RCC 7860 (cell line): ENCODE measurements at regions not wholly inside any gene's neighbourhood (a gene's known extent, or its start where the extent isn't known, plus 50 kb on each side); places are given as distances from the start of the nearest gene placed in this dataset.
"Not testable (repeated sequence)": the region's sequence is repeated elsewhere in the genome, so short reads cannot be mapped to it uniquely, and the experiment has no call there.

Experiments used
- DNase-seq: peaks from one replicate; pipeline ENCODE4 v3.0.0-alpha.2; 2015; ENCODE audit warnings: low spot score
- FAIRE-seq: peaks from 2 replicates; lab custom pipeline; 2012; peaks lifted over from hg19 to GRCh38; lab: Jason Lieb, UNC

- no peak for FAIRE-seq
- peak; percentile 17 for DNase-seq
These were observed 50.6 kb upstream of the SLC44A3 start for GRCh38 chr1:94769551-94769950.

DNA sequence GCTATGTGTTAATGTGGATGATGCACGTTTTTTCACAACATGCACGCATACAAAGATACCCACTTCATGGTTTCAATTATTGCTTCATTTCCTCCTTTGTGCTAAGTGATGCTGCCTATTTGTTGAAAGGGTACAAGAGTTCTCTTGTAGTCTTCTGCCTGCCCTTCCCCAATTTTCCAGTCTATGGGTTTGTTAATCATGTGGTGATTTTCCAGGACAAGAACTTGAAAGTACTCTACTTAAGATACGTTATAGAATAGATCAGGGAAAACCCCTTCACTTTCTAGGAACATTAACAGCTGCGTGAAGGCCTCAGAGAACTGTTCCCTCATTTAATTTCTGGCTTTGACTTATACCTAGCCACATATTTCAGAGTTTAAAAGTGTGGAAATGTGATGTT lies 52.1 kb upstream of the SLC44A3 start:
- DNase-seq (no peak), FAIRE-seq (no peak)

DNA sequence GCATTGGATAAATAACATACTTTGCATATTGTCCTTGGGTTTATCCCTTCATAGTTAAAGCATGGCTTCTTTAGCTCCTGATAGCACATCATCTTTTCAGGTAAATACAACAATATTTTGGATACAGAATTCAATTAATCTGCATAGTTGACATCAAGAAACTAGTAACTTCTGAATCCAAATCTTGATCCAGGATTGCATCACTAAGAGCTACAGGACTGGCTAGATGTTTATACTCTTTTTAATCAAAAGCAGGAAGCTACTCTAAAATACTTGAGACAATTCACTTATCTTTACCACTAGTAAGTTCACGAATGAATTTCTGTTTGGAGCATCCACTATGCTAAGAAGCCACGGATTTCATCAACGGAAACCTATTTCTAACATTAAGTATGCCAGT lies 54.2 kb upstream of the SLC44A3 start:
- FAIRE-seq (no peak), DNase-seq (no peak)

- FAIRE-seq (no peak), DNase-seq (no peak)
These were observed 61.0 kb upstream of the SLC44A3 start for GRCh38 chr1:94759188-94759587.

DNA sequence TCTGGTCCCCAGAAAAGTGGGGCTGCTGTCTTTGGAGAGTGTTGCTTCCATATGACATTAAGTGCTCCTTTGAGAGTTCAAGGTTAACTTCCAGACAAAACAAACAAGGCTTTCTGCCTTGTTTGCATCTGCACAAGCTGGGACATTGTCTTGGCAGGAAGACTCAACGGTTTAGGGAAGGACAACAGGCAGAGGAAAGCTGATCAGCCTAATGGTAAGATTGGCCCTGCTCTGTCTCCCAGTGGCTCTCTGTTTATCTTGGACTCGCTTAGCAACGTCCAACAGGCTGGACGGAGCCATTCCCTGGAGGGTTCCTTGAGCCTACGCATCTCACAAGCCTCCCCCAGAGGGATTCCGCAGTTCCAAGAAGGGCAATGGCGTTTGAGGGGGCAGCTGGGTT lies 62.2 kb upstream of the SLC44A3 start:
- DNase-seq (no peak), FAIRE-seq (no peak)

DNA sequence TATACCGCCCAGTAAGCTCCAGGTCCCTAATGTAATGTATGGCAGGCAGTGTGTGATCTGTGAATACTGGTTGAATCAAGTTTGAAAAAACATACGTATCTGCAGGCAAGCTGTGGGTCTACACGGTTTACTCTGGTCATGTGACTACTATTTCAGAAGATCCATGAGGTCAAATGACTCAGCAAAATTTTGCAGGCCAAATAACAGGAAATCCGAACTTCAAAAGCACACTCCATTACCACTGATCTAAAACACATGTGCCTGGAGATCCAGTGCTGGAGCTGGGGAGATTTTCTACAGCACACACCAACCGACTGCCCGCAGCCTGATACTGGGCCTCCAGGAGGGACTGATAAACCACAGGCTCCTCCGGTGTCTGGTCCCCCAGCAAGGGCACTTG lies 64.5 kb upstream of the SLC44A3 start:
- FAIRE-seq (no peak), DNase-seq (no peak)

GRCh38 chr1:94755016-94755415 lies 65.1 kb upstream of the SLC44A3 start:
- DNase-seq, FAIRE-seq: not testable (repeated sequence)

GRCh38 chr1:94754570-94754969 lies 65.6 kb upstream of the SLC44A3 start:
- no peak for FAIRE-seq
- no peak for DNase-seq

DNA sequence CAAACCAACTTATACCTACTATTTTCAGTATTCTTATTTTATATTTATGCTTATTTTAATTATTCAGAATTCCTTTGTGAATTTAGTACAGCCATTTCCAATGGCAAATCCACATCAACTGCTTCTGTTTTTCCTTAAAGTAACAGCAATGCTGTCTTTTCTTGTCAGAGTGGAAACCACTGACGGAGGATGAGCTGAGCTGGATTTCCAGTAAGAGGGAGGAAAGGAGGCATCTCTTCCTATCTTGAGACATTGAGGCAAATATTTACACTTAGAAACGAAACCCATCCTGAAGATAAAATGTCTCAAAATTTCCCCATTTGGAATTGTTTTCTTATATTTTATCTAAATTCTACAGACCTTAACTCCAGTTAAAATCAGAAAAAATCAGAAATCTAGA lies 66.1 kb upstream of the SLC44A3 start:
- no peak for DNase-seq
- FAIRE-seq = no peak

DNA sequence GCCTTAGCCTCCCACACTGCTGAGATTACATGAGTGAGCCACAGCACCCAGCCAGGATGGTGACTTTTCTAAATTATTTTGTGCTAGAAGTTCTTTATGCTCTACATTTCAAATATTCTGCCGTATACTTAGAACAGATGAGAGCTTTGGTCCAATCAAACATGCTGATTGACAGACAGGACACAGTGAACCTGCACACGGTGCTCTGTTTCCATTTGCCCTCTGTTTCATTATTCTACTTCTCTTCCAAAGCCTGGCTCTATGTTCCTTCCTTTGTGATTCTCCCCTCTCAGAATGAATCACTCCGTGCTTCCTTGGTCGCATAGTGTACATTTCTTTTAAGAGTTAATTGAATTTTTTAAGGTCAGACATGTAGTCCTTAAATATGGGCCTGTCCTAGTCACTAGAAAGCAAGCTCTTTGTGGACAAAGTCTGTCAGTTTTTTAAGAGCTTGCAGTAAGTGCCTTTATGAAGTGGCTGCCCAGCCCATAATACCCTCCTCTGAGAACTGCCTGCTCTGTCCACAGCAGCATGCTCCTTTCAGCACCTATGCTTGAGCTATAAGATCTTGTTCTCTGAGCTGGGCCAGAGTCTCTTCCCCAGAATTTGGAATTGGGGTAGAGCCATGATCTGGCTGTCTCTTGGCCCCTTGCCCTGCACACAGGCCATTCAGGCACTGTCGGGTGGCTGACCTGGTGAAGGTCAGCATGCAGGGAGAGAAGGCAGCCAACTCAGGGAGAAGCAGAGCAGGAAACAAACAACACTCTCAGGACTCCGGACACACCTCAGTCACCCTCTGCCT lies 66.8 kb upstream of the SLC44A3 start:
- DNase-seq (no peak), FAIRE-seq (peak; percentile 2)

DNA sequence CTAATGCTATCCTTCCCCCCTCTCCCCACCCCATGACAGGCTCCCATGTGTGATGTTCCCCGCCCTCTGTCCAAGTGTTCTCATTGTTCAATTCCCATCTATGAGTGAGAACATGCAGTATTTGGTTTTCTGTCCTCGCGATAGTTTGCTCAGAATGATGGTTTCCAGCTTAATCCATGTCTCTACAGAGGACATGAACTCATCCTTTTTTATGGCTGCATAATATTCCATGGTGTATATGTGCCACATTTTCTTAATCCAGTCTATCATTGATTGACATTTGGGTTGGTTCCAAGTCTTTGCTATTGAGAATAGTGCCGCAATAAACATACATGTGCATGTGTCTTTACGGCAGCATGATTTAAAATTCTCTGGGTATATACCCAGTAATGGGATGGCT lies 68.7 kb upstream of the SLC44A3 start:
- not testable (repeated sequence) for DNase-seq, FAIRE-seq

DNA sequence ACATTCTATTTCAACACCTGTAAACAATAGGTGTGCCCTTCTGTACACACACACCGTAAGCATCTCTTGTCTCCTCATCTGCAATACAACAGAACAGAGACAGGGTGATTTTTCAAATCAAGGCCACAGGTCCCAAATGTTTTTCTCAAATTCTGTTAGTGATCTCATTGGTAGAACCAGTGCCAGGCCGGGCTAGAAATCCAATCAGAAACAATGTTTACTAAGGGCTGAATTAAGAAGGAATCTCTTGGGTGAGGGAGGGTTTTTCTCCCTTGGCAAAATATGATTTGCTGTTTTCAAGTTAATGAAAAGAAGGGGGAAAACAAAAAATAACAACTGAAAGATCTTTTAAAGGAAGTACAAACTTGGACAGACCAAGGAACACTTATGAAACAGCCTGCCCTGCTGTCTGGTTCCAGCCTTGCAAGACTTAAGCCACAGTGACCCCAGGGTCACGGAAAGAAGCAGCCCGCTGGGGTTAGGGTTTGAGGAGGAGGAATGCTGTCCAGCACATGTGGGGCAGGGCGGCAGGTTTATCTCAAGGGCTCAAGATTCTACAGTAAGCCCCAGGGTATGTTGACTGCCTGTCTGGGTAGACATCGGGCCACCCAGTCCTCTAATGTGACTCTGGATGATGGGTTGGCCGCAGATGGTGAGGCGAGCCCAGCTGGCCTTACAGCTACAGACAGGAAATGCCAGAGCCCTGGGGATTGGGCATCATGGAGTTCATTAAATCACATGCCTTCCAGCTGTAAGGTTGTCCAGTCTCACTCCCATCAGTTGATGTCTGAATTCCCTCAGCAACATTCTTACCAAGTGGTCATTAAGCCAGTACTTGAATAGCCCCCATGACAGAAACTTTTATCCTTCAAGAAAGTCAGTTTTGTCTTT lies 73.3 kb upstream of the SLC44A3 start:
- FAIRE-seq = no peak
- no peak for DNase-seq

GRCh38 chr1:94745742-94746141 lies 74.4 kb upstream of the SLC44A3 start:
- FAIRE-seq (no peak), DNase-seq (no peak)

DNA sequence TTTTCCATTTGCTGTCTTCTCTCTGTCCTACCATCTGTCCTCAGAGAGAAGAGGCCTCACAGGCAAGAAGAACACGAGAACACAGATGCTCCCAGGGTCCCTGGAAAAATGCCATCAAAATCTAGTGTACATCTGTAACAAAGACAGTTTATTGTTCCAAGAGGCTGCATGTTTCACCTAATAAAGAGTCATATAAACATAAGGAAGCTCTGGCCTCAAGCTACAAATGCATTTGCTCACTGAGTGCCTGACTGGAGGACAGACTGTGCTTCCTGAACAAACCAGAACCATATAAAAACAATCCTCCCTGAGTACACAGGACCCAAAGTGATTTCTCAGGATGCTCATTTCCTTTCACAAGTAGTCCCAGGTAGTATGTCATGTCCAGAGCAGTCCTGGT lies 76.3 kb upstream of the SLC44A3 start:
- DNase-seq (no peak), FAIRE-seq (no peak)

DNA sequence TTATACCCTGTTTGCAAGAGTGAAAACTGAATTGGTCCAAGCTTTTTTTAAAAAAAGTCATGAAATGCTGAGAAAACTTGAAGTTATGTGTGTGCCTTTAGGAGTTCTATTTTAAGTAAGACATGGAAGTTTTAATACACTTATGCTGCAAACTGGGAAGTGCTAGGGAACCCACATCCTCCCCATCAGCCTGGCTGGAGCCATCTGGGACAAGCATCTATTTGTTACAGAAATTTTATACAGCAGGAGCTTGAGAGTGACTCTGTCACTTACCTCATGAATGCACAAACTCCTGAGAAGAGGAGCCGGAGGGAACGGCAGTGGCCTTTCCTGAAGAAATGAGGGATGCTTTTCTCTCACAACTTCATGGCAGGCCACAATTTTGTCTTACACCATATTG lies 78.2 kb upstream of the SLC44A3 start:
- DNase-seq = no peak
- FAIRE-seq = no peak

DNA sequence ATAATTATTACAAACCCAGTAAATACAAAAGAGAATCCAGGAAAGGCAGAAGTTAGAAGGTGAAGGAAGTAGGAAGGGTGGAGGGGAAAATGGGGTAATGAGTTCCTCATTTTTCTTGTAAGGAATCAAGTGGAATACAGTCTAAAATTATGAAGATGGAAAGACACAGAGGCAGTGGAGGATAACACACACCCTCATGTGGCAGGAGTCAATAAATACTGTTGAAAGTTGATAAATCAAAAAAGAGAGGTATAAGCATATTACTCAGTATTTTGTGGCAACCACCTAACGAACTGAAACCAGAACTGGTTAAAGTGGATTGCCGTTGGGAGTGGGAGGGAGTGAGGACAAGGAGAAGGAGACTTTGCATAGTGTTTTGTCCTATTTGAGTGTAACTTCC lies 78.6 kb upstream of the SLC44A3 start:
- FAIRE-seq (peak; percentile 11), DNase-seq (no peak)

- DNase-seq = peak; percentile 100
These were observed 80.6 kb upstream of the SLC44A3 start for GRCh38 chr1:94739521-94740061.

GRCh38 chr1:94738371-94738770 lies 81.8 kb upstream of the SLC44A3 start:
- FAIRE-seq (no peak), DNase-seq (no peak)

More at GRCh38 chr1:94739521-94740061, 80.6 kb upstream of the SLC44A3 start:
- peak; percentile 100 for FAIRE-seq

- FAIRE-seq = no peak
- peak; percentile 57 for DNase-seq
These were observed 82.8 kb upstream of the SLC44A3 start for GRCh38 chr1:94737124-94737998.

- DNase-seq (no peak), FAIRE-seq (no peak)
These were observed 83.6 kb upstream of the SLC44A3 start for GRCh38 chr1:94736549-94736948.

- peak; percentile 68 for FAIRE-seq
- no peak for DNase-seq
These were observed 84.1 kb upstream of the SLC44A3 start for GRCh38 chr1:94736073-94736472.
